ENCODE measurements at regions not wholly inside any gene's neighbourhood (a gene's known extent, or its start where the extent isn't known, plus 50 kb on each side); places are given as distances from the start of the nearest gene placed in this dataset.

GRCh38 chr1:83750201-83750600, 248.7 kb downstream of the TTLL7 start:
- no peak for TF ChIP-seq CTCF (IDR thresholded peaks at IDR 0.05; ENCODE audit: low read length)
- TF ChIP-seq EZH2 (IDR thresholded peaks at IDR 0.05; ENCODE audit: borderline replicate concordance, low read length) = no peak
